ENCODE measurements at regions not wholly inside any gene's neighbourhood (a gene's known extent, or its start where the extent isn't known, plus 50 kb on each side); places are given as distances from the start of the nearest gene placed in this dataset.

DNA sequence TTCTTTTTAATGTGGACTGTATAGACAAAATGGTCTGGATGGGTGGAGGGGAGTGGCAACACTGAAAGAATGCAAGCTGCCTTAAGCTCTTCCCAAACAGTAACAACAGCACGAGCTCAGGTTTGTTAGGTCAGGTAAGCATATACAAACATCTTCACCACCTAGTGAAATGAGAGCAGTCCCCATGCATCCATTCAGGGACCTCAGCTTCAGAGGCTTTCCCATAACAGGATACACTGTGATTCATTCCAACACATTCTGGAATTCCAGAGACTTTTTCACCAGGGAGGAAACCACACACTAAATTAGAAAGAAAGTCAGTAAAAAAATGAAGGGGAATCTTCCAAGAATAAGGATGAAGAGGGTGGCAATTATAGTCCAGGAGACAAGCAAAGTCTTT, 50.4 kb upstream of the BZW1 start:
- no peak for TF ChIP-seq CTCF (IDR thresholded peaks at IDR 0.05)
- intact Hi-C loops (cut with DNase I): no loop called here

More for the DNA sequence above, 50.4 kb upstream of the BZW1 start:
- Histone ChIP-seq H3K27me3 (ENCODE audit: low read depth) (peaks cover 4% of the 10 kb centered on the region), H3K4me1 (no peaks in the 10 kb centered on the region), H3K36me3 (no peaks in the 10 kb centered on the region), H3K27ac (no peak overlapping the region), H3K9me3 (no peaks in the 10 kb centered on the region), H3K4me3 (no peak overlapping the region)
- DNase-seq (no peak), ATAC-seq (no peak)

All from lower lobe of right lung (tissue), 2 donors.